ENCODE measurements at regions not wholly inside any gene's neighbourhood (a gene's known extent, or its start where the extent isn't known, plus 50 kb on each side); places are given as distances from the start of the nearest gene placed in this dataset.

GRCh38 chr18:11259469-11260150 lies 110.2 kb upstream of the PIEZO2 start:
- DNase-seq, result peak; percentile 45

DNA sequence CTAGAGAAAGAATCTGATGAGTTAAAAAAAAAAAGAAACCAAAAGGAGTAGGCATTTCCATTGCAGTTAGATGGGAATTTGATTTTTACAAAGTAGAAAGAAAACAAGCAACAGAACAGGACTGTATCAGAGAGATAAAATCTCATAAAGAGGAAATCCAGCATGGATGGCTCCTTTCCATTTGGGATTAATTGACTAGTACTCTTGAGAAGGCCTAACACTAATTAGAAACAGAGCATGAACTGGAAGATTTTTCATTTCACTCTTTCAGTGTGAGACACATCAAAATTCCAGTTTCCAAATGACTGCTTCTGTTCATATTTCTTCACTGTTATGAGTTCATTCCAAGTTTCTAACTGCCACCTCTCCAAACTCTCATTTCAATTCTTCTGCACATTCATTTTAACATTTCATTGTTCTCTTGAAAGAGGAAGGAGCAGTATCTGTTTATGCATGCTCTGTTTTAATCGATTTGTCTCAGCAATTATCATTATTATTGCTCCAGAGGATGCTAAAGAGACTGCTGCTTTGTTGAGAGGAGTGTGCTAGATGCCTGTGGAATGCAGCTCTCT lies 108.8 kb upstream of the PIEZO2 start:
- DNase-seq, result no peak

DNA sequence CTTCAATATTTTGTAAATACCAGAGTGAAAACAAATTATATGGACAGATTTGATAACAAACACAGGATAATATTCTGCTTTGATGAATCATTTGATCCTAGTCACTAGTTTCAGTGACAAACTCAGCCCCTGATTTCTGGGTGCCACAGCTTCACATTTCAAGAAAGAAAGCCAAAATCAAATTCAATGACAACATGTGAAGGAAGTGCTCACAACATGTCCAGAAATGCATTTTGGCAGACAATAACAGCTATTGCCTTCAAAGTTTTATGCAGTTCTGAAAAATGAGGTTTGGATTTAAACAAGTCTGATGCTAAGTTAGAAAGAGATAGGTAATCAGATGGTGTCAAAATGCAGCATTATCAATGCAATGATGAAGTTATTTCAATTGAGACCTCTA lies 106.9 kb upstream of the PIEZO2 start:
- no peak for DNase-seq

GRCh38 chr18:11251891-11252270 lies 102.5 kb upstream of the PIEZO2 start:
- DNase-seq, result peak; percentile 45

DNA sequence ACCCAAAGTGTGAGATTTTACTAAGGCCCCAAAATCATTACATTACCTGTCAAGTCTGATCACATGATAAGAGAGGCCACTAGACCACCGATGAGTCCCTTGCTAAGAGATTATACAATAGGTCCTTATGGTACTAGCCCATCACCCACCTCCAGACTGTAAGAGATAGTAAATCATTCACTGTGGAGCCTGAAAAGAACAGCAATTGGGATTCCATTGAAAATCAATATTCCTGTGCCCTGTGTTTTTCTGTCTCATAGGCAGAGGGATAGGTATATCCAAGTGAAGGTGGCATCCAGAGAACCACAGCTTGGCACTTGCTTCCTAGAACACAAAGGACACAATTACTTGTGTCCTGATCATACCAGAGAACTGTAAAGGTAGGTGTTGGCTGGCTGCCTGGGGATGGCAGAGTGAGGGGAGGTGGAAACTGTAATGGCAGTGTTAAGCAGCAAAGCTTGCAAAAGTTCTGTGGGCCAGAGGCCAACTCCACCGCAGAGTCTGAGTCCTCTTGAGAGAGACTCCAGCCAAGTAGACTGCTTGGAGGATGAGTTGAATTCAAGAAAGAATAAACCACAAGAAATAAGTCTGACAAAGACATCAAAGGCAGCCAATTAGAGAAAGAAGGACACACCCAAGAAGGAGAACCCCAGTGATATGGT lies 102.0 kb upstream of the PIEZO2 start:
- DNase-seq, result peak; percentile 6

DNA sequence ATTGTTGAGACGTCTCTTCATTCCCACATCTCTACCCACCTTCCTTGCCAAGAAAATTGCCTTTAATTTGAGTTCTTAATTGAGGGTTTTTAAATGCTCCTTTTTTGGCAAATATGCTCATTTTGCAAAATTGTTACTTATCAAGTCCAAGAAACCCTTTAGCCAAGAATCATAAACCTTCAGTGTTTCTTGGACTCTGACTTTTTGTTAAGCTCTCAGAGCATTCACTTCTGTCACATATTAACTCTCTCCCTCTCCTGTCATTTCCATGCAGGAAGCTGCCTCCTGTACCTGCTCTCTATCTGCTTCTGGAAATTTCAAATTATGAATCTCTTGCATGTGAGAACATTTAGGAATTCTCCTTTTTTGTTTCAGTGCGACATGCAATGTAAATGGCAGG lies 100.0 kb upstream of the PIEZO2 start:
- no peak for DNase-seq

DNA sequence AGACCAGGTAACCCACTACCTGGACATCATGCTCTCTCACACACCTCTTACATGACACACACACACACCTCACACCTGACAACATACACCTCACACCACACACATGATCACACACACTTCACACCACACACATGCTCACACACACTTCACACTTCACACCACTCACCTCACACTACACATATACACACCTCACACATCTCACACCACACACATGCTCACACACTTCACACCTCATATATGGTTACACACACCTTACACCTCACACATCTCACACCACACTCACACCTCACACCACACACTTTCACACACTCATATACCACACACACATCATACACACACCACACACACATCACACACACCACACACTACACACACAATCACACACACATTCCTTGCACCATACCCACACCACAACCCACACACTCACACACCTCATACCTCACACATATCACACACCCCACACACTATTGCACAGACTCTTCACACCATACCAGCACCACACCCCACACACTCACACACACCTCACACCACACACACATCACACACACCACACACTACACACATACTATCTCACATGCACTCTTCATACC lies 98.1 kb upstream of the PIEZO2 start:
- DNase-seq, result no peak

GRCh38 chr18:11246495-11247300 lies 97.3 kb upstream of the PIEZO2 start:
- DNase-seq, result peak; percentile 72

GRCh38 chr18:11245879-11246278 lies 96.5 kb upstream of the PIEZO2 start:
- DNase-seq, result peak; percentile 27

GRCh38 chr18:11237484-11237883 lies 88.1 kb upstream of the PIEZO2 start:
- no peak for DNase-seq

GRCh38 chr18:11237066-11237465 lies 87.7 kb upstream of the PIEZO2 start:
- DNase-seq, result no peak

GRCh38 chr18:11224153-11224552 lies 74.8 kb upstream of the PIEZO2 start:
- no peak for DNase-seq

- DNase-seq, result no peak
Measured at GRCh38 chr18:11219571-11219970, 70.2 kb upstream of the PIEZO2 start.

DNA sequence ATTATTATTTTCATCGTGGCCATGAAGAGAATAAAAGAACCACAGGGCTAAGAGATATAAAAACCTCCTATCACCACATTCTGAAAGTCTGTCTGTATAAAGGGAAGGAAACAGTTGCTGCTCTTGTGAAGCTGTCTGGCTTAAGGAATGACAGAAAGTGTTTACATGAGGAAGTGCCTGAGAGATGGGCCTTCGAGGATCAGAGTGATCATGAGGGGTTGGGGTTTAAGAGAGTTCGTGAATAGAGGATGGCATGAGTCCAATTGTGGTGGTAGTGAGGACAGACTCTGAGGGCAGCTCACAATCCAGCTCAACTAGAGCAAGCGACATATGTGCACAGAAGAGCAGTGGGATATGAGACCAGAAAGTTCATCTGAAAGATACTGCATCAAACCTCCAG lies 65.8 kb upstream of the PIEZO2 start:
- DNase-seq, result no peak

DNA sequence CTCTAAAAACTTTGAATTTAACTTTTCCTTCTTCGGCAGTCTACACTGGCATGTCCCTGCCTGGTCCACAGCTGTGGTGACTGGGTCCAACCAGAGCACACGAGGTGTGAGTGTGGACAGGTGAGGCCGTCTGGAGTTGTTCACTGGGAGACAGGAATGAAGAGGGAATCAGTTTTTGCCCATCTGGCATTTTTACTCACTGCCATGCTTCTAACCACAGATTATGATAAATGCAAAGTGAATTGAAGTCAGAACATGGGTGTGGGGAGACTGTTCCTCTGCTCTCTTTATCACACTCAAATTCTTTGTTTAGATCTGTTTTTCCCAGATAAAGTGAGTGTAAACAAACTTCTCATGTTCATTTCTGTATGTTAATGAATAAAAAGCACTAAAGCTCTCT lies 54.7 kb upstream of the PIEZO2 start:
- no peak for DNase-seq

- DNase-seq, result no peak
Measured at GRCh38 chr18:11199477-11199876, 50.1 kb upstream of the PIEZO2 start.
